NCI-H510A treated with DMSO at 0.1 percent for 48 hours (cell line): ENCODE measurements at regions not wholly inside any gene's neighbourhood (a gene's known extent, or its start where the extent isn't known, plus 50 kb on each side); places are given as distances from the start of the nearest gene placed in this dataset.
A peak's percentile ranks its signal among the peaks of the same experiment; 100 is the strongest.
"Not testable (repeated sequence)": the region's sequence is repeated elsewhere in the genome, so short reads cannot be mapped to it uniquely, and the experiment has no call there.

Experiments
- DNase-seq: peaks from one replicate; lab custom pipeline; 2025; lab: John Stamatoyannopoulos, UW

DNA sequence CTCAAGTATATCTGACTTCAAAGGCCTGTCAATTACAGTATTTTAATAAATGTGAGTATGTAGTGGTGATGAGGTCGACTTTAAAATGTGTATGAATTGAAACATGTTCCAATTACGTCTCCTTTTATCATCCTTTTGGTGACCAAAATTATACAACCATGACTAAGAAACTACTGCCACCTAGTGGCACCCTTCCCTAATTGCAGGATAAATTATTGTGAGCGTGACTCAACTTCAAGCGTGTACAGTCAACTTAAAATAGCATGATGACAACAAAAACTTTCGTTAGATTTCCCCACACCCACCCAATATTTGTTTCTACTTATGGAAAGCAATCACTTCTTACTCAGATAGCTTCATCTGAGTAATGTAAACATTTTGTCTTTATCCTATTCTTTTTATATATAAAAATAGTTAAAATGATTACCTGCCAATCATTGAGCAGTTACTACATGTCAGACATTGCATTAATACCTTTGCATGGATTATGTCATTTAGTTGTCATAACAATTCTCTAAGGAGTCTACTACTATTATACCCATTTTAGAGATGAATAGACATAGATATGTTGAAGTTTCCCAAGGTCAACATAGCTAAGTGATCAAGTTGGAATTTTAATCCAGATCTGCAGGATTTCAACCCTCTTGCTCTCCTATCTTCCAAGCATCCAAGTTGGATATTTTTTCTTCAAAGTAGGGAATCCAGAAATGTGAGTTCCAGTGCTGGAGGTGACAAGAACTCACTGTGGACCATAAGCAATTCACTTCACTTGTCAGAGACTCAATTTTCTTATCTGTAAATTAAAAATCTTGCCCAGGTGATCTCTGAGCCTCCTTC lies 106.0 kb downstream of the MEX3B start:
- DNase-seq, result no peak

DNA sequence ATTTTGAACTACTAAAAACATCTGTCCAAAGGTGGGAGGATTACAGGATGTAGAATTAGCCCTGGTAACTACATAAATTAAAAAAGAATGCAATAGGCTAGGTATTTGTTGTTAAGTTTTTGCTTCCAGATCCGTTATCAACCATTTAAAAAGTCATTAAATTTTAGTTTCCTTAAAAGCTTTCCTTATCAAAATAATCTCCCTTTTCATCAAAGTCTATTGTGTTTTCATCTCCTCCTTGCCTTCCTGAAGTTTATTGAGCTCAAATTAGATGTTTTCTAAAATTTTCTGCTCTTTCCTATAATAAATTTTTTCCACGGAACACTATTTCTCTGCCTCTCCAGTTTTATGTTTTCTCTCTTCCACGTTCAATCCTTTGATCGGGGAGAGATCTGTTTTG lies 108.6 kb downstream of the MEX3B start:
- no peak for DNase-seq

DNA sequence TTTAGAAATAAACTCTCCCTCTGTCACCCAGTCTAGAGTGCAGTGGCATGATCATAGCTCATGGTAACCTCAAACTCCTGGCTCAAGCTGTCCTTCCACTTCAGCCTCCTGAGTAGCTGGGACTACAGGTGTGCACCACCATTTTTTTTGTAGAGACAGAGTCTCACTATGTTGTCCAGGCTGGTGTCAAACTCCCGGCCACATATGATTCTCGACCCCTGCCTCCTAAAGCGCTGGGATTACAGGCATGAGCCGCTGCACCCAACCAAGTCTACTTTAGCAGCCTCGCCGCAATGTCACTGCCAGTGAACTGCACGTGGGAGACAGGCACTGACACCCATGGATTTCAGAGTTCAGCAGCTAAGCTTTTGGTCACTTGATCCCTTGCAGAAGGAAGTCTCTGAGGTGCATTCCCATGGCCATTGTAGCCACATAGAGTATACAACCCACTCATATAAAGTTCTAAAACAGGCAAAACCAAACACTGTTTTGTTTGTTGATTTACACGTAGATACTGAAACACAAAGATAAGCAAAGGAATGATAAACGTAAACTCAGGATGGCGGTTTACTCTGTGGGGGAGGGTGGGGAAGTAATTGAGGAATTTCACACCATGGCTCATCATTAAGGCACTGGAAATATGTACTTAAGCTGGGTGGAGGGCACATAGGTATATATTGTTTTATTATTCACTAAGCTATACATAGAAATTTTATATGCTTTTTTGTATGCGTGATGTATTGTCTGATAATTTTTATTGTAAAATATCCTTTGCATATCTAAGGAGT lies 115.0 kb downstream of the MEX3B start:
- DNase-seq, result no peak

- DNase-seq, result no peak
Measured at GRCh38 chr15:81929557-81929956, 116.3 kb downstream of the MEX3B start.

GRCh38 chr15:81926981-81927380 lies 118.8 kb downstream of the MEX3B start:
- DNase-seq, result no peak

- no peak for DNase-seq
Measured at GRCh38 chr15:81924729-81925128, 121.1 kb downstream of the MEX3B start.

GRCh38 chr15:81923561-81924350 lies 122.1 kb downstream of the MEX3B start:
- no peak for DNase-seq

DNA sequence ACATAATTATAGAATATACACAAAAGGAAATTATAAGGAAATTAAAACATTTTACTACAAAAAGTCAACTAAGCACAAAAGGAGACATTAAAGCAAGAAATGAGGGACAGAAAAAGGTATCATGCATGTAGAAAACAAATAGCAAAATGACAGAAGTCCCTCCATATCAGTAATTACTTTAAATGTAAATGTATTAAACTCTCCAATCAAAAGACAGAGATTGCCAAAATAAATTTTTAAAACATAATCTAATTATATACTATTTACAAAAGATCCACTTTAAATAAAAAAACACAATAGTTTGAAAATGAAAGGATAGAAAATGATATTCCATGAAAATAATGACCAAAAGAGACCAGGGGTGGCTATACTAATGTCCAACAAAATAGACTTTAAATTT lies 123.7 kb downstream of the MEX3B start:
- DNase-seq, result no peak

GRCh38 chr15:81921163-81921562 lies 124.7 kb downstream of the MEX3B start:
- DNase-seq, result no peak

GRCh38 chr15:81918767-81919166 lies 127.1 kb downstream of the MEX3B start:
- not testable (repeated sequence) for DNase-seq

GRCh38 chr15:81916451-81916850 lies 129.4 kb downstream of the MEX3B start:
- no peak for DNase-seq

DNA sequence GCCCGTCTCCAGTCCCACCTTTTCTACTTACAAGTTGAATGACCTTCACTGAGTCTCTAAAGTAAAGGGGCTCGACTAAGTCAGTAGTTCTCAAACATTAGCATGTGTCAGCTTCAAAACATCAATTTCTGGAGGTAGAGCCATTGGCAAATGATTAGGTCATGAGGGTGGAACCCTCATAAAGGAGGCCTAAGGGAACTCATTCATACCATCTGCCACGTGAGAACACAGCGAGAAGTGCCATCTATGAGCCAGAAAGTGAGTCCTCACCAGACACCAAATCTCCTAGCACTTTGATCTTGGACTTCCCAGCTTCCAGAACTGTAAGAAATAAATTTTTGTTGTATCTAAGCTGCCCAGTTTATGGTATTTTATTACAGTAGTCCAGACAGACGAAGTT lies 129.8 kb downstream of the MEX3B start:
- DNase-seq, result no peak

GRCh38 chr15:81914734-81915256 lies 131.0 kb downstream of the MEX3B start:
- peak; percentile 66 for DNase-seq

DNA sequence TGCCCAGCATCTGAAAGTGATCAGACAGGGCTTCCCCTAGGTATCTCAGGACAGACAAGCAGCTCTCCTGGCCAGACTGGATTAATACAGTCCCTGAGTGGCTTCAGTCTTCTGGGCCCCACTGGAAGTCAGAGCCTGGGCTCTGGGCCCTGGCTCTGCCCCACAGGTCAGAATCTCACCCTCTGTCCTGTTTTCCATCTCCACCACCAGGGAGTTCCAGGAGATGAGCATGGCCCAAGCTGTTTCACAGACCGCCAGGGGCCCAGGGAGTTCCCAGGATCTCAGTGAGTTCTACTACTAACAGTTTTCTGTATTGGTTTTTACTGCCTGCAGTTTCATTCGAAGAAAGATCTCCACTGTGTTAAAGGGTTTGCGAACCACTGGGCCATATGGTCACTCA lies 131.5 kb downstream of the MEX3B start:
- DNase-seq, result no peak

GRCh38 chr15:81911022-81911971 lies 134.5 kb downstream of the MEX3B start:
- DNase-seq, result no peak

DNA sequence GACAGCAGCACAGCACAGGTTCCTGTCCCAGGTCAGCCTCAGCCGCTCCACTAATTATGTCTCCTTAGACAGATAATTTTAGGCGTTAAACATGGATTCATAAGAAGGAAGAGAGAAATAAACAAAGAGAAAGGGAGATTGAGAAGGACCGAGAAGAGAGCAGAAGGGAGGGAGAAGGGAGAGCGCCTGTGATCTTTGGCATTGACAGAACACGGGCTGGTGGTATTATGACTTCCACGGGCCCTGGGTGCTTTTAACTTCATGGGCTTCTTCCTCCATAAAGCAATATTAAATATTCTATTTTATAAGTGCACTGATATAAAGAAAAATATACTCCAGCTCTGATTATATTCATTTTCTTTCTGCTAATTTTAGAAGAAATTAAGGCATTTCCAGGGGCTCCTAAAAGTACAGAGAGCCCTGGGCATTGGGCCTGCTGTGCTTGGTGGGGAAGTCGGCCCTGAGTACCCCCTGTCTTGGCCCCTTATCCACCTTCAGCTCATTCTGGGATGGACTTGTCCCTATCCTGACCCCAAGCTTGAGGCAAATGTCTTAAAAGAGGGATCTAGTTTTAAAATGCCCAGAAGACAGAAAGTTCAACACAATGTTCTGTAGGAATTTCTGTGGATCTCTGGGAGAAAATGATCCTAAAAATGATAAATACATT lies 135.3 kb downstream of the MEX3B start:
- DNase-seq, result no peak

GRCh38 chr15:81909011-81909358 lies 136.8 kb downstream of the MEX3B start:
- DNase-seq, result no peak

DNA sequence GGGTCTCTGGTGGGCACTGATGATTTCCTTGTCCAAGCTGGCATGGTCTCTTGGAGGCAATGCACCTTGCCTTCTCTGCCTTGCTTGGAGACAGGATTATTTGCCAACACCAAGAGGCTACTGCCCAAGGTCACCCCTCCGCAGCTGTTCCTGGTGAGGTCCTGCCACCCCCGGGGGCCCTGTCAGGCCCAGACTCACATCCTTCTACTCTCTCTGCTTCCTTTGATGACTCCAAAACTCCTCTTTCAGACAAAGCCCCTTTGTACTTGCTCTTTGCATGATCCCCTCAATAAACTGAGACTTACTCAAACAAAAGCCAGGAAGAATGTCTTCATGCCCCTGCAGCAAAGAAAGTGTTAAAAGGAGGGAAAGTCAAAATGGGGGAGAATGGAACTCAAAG lies 137.7 kb downstream of the MEX3B start:
- no peak for DNase-seq

GRCh38 chr15:81907521-81907920 lies 138.3 kb downstream of the MEX3B start:
- DNase-seq, result no peak

DNA sequence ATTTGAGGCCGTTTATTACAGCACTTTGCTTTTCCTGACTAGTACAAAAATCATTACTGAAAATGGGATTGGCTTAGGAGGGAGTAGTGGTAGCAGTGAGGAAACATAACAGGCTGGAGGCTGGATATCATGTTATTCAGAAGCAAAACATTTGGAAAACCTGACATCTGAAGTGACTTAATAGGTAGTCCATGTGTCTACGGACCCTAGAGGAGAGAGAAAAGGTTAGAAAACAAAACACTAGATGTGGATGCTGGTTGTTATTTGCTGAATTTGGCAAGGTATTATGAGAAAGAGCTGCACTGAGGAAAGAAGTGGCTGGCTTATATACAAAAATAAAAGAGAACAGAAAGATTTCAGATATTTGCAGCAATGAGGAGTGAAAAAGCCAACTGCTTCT lies 139.9 kb downstream of the MEX3B start:
- no peak for DNase-seq

DNA sequence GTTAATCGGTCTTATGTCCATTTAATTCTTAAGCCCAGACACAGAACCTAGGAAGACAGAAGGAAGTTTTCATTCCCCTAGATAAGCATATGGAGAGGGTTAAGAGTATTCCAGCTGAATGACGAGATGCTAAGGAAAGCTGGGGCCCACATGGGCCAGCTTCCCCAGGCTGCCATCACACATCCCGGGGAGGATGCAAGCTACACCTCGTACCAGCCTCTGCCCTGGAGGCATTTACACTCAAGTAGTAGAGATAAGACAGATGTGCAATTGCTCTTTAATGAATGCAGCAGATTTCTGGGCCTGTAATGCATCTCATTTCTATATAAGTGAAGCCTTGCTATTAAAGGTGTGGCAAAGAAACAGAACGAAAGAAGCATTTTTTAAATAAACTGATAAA lies 144.5 kb downstream of the MEX3B start:
- DNase-seq, result no peak
